ENCODE measurements at regions not wholly inside any gene's neighbourhood (a gene's known extent, or its start where the extent isn't known, plus 50 kb on each side); places are given as distances from the start of the nearest gene placed in this dataset.

DNA sequence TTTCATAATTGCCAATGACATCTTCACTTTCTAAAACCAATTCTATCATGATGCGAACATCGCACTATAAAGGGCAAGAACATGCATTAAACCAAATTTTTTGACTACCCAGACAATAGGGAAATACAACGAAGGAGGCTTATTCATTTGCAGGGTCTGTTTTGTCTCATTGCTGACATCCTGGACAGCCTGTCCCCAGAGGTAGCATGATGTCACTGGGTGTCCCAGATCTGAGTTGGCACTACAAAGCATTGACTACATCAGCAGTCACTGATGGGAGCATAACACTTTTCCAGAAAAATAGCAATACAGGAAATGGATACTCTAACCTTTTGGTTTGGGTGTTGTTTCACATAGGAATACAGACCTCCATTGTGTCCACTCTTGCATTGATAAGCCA lies 180.3 kb downstream of the TMEM182 start:
- TF ChIP-seq, protein P1, sequence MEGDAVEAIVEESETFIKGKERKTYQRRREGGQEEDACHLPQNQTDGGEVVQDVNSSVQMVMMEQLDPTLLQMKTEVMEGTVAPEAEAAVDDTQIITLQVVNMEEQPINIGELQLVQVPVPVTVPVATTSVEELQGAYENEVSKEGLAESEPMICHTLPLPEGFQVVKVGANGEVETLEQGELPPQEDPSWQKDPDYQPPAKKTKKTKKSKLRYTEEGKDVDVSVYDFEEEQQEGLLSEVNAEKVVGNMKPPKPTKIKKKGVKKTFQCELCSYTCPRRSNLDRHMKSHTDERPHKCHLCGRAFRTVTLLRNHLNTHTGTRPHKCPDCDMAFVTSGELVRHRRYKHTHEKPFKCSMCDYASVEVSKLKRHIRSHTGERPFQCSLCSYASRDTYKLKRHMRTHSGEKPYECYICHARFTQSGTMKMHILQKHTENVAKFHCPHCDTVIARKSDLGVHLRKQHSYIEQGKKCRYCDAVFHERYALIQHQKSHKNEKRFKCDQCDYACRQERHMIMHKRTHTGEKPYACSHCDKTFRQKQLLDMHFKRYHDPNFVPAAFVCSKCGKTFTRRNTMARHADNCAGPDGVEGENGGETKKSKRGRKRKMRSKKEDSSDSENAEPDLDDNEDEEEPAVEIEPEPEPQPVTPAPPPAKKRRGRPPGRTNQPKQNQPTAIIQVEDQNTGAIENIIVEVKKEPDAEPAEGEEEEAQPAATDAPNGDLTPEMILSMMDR (IDR thresholded peaks at IDR 0.05; ENCODE audit: low read depth, low read length) = no peak
- no peak for TF ChIP-seq EZH2phosphoT487 (IDR thresholded peaks at IDR 0.05; ENCODE audit: low read depth)
